A549 (cell line): ENCODE measurements at regions not wholly inside any gene's neighbourhood (a gene's known extent, or its start where the extent isn't known, plus 50 kb on each side); places are given as distances from the start of the nearest gene placed in this dataset.

Experiments
- CEBPB ChIP-seq, 2 experiments: fragments of >200 bp in 1 of 2; sonication (Bioruptor Twin) in 1 of 2; formaldehyde crosslinking in 1 of 2; IDR thresholded peaks; 2 replicates each; pipeline ENCODE4 v1.6.1; 2012 to 2016
- CHD2 ChIP-seq: fragments of 150-350 bp; IDR thresholded peaks from 2 replicates; pipeline ENCODE4 v1.6.1; 2014; ENCODE audit warnings: low read length; ENCODE audit not compliant: partially characterized antibody
- CHD4 ChIP-seq: fragments of 200-600 bp; sonication (generic); IDR thresholded peaks from 2 replicates; pipeline ENCODE4 v1.6.1; 2016; ENCODE audit warnings: antibody characterized with exemption, mild to moderate bottlenecking, borderline replicate concordance
- ESRRA ChIP-seq: fragments of 150-350 bp; IDR thresholded peaks from 2 replicates; pipeline ENCODE4 v1.6.1; 2014; ENCODE audit warnings: mild to moderate bottlenecking, low read length, borderline replicate concordance
- POLR2A ChIP-seq: IDR thresholded peaks from 2 replicates; pipeline ENCODE4 v1.6.1; 2012; ENCODE audit warnings: mild to moderate bottlenecking, low read length
- RCOR1 ChIP-seq: fragments of 150-350 bp; IDR thresholded peaks from 2 replicates; pipeline ENCODE4 v1.6.1; 2014; ENCODE audit warnings: antibody characterized with exemption, low read length, low read depth
- SMC3 ChIP-seq: fragments of >200 bp; sonication (Bioruptor Twin); formaldehyde crosslinking; IDR thresholded peaks from 3 replicates; pipeline ENCODE4 v1.6.1; 2018; ENCODE audit warnings: inconsistent platforms
- SREBF2 ChIP-seq: fragments of 450-650 bp; IDR thresholded peaks from 2 replicates; pipeline ENCODE4 v1.6.1; 2014; ENCODE audit warnings: mild to moderate bottlenecking, moderate library complexity
- TF ChIP-seq, protein P1 (sequence below): fragments of >200 bp; sonication (Bioruptor Twin); formaldehyde crosslinking; IDR thresholded peaks from 3 replicates; pipeline ENCODE4 v1.5.1; 2016
- TF ChIP-seq, protein P2 (sequence below): fragments of 200-600 bp; sonication (generic); IDR thresholded peaks from 2 replicates; pipeline ENCODE4 v1.6.1; 2016; ENCODE audit warnings: antibody characterized with exemption, mild to moderate bottlenecking, moderate library complexity

DNA sequence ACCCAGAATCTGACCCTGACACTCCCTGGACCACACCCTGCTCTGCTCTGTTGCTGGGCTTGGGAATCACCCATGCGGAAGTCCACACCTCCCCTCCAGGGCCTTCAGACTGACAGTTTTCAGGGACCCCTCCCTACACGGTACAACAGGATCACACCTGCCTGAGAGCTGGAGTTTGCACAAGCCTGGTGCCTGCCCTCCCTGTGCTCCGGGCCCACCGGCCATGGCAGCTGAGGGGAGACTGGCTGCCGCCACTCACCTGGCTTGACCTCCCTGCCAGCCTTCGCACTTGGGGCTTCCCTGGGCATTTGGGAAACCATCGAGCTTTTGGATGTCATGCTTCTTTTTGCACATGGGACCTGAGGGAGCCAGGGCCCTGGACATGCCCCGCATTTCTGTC, 95.9 kb upstream of the ANKRD34C start:
- TF ChIP-seq CHD4 (no peak), POLR2A (no peak), SREBF2 (no peak), RCOR1 (no peak), ESRRA (no peak), SMC3 (no peak), CEBPB (IDR thresholded peaks at IDR 0.05) (no peak), CHD2 (no peak)
- TF ChIP-seq, protein P1, sequence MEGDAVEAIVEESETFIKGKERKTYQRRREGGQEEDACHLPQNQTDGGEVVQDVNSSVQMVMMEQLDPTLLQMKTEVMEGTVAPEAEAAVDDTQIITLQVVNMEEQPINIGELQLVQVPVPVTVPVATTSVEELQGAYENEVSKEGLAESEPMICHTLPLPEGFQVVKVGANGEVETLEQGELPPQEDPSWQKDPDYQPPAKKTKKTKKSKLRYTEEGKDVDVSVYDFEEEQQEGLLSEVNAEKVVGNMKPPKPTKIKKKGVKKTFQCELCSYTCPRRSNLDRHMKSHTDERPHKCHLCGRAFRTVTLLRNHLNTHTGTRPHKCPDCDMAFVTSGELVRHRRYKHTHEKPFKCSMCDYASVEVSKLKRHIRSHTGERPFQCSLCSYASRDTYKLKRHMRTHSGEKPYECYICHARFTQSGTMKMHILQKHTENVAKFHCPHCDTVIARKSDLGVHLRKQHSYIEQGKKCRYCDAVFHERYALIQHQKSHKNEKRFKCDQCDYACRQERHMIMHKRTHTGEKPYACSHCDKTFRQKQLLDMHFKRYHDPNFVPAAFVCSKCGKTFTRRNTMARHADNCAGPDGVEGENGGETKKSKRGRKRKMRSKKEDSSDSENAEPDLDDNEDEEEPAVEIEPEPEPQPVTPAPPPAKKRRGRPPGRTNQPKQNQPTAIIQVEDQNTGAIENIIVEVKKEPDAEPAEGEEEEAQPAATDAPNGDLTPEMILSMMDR, result no peak
- TF ChIP-seq, protein P2, sequence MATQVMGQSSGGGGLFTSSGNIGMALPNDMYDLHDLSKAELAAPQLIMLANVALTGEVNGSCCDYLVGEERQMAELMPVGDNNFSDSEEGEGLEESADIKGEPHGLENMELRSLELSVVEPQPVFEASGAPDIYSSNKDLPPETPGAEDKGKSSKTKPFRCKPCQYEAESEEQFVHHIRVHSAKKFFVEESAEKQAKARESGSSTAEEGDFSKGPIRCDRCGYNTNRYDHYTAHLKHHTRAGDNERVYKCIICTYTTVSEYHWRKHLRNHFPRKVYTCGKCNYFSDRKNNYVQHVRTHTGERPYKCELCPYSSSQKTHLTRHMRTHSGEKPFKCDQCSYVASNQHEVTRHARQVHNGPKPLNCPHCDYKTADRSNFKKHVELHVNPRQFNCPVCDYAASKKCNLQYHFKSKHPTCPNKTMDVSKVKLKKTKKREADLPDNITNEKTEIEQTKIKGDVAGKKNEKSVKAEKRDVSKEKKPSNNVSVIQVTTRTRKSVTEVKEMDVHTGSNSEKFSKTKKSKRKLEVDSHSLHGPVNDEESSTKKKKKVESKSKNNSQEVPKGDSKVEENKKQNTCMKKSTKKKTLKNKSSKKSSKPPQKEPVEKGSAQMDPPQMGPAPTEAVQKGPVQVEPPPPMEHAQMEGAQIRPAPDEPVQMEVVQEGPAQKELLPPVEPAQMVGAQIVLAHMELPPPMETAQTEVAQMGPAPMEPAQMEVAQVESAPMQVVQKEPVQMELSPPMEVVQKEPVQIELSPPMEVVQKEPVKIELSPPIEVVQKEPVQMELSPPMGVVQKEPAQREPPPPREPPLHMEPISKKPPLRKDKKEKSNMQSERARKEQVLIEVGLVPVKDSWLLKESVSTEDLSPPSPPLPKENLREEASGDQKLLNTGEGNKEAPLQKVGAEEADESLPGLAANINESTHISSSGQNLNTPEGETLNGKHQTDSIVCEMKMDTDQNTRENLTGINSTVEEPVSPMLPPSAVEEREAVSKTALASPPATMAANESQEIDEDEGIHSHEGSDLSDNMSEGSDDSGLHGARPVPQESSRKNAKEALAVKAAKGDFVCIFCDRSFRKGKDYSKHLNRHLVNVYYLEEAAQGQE, result no peak
